Astrocyte of the hippocampus (primary cell): ENCODE measurements at regions not wholly inside any gene's neighbourhood (a gene's known extent, or its start where the extent isn't known, plus 50 kb on each side); places are given as distances from the start of the nearest gene placed in this dataset.

Source experiments
- DNase-seq: peaks from one replicate; pipeline ENCODE4 v3.0.0; 2011; ENCODE audit warnings: low read depth, low spot score

GRCh38 chr2:41572154-41572553 is 475.7 kb upstream of the PKDCC start:
- no peak for DNase-seq

GRCh38 chr2:41576423-41576822 is 471.4 kb upstream of the PKDCC start:
- DNase-seq = no peak

- DNase-seq = no peak
Measured at GRCh38 chr2:41579806-41580205, 468.0 kb upstream of the PKDCC start.

- no peak for DNase-seq
Measured at GRCh38 chr2:41580806-41581205, 467.0 kb upstream of the PKDCC start.

GRCh38 chr2:41595240-41595639 is 452.6 kb upstream of the PKDCC start:
- no peak for DNase-seq

- DNase-seq = no peak
Measured at GRCh38 chr2:41597680-41598079, 450.1 kb upstream of the PKDCC start.

GRCh38 chr2:41598161-41598894 is 449.5 kb upstream of the PKDCC start:
- peak; percentile 47 for DNase-seq

- no peak for DNase-seq
Measured at GRCh38 chr2:41600460-41600859, 447.4 kb upstream of the PKDCC start.

- no peak for DNase-seq
Measured at GRCh38 chr2:41602341-41602740, 445.5 kb upstream of the PKDCC start.

GRCh38 chr2:41605311-41605710 is 442.5 kb upstream of the PKDCC start:
- no peak for DNase-seq

- no peak for DNase-seq
Measured at GRCh38 chr2:41605914-41606313, 441.9 kb upstream of the PKDCC start.

- DNase-seq = peak; percentile 56
Measured at GRCh38 chr2:41610501-41611190, 437.2 kb upstream of the PKDCC start.

- no peak for DNase-seq
Measured at GRCh38 chr2:41618754-41619153, 429.1 kb upstream of the PKDCC start.

- no peak for DNase-seq
Measured at GRCh38 chr2:41621095-41621494, 426.7 kb upstream of the PKDCC start.

- peak; percentile 21 for DNase-seq
Measured at GRCh38 chr2:41621563-41621962, 426.3 kb upstream of the PKDCC start.

- DNase-seq = no peak
Measured at GRCh38 chr2:41622301-41622700, 425.5 kb upstream of the PKDCC start.

GRCh38 chr2:41626936-41627335 is 420.9 kb upstream of the PKDCC start:
- DNase-seq = no peak

- DNase-seq = no peak
Measured at GRCh38 chr2:41634686-41635085, 413.1 kb upstream of the PKDCC start.

GRCh38 chr2:41644936-41645335 is 402.9 kb upstream of the PKDCC start:
- DNase-seq = no peak

- peak; percentile 38 for DNase-seq
Measured at GRCh38 chr2:41647468-41648050, 400.3 kb upstream of the PKDCC start.

GRCh38 chr2:41657226-41657625 is 390.6 kb upstream of the PKDCC start:
- DNase-seq = peak; percentile 11

- DNase-seq = no peak
Measured at GRCh38 chr2:41659758-41660157, 388.1 kb upstream of the PKDCC start.

GRCh38 chr2:41662461-41662860 is 385.4 kb upstream of the PKDCC start:
- DNase-seq = no peak
